ENCODE measurements at regions not wholly inside any gene's neighbourhood (a gene's known extent, or its start where the extent isn't known, plus 50 kb on each side); places are given as distances from the start of the nearest gene placed in this dataset.

DNA sequence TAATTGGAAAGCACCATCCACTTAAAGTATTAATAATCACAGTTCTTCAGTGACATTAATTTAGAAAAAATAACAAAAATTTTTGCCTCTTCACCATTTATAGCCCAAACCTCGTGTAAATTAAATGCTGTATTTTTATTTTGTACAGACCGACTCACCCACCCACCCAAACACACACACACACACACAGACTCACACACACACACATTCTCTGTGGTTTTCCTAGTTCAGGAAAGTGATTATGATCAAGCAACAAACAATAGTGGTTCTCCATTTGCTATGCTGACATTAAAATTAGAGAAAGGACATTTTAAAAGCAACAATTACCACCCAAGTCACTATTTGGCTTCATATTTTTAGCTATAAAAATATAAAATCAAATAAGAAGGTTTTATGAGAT, 112.5 kb upstream of the FLRT2 start:
- no peak for TF ChIP-seq TP53 (CRISPR knock-in tag; IDR thresholded peaks at IDR 0.05)
- TF ChIP-seq MAFK (IDR thresholded peaks at IDR 0.05; ENCODE audit: partially characterized antibody): no peak
- no peak for TF ChIP-seq RARB (CRISPR knock-in tag; IDR thresholded peaks at IDR 0.05)
- no peak for TF ChIP-seq CHD2 (IDR thresholded peaks at IDR 0.05; ENCODE audit: low read length, partially characterized antibody)
- no peak overlapping the region for H3K4me3 ChIP-seq
- no peaks in the 10 kb centered on the region for H3K9me3 ChIP-seq
- peak overlapping the region; percentile 15 to 76; a peak in 4 of 6 replicates for H3K27ac ChIP-seq
- peaks cover 34% of the 10 kb centered on the region for H3K4me1 ChIP-seq
- DNase-seq (ENCODE audit: low read depth in 1 of 2, low spot score in 1 of 2): no peak
- CTCF ChIA-PET: interaction anchor here (0.9 to 2.1 kb wide), 2 partner anchors 9 to 112 kb away, joined by 3 to 12 read pairs; partner anchors contain the start of gene FLRT2
- POLR2A ChIA-PET: interaction anchor here (1.5 kb wide), 1 partner anchor 111 kb away, joined by 4 read pairs; no protein-coding TSS in a partner anchor
- 33% methylated on average over 2 of the region's 2 CpGs for WGBS (ENCODE audit: missing lambda C conversion rate)
- FAIRE-seq: no peak
- H3K4me2 ChIP-seq: peak overlapping the region; percentile 85
- ATAC-seq: no peak

- ChIA-PET POLR2A (interaction anchor here (0.8 to 1.5 kb wide), 2 partner anchors 111 to 112 kb away, joined by 3 read pairs; partner anchors contain the start of gene FLRT2), CTCF (interaction anchor here (2.1 kb wide), 1 partner anchor 110 kb away, joined by 12 read pairs; the partner anchor contains the start of gene FLRT2)
- no peak for DNase-seq (ENCODE audit: low read depth in 1 of 2, low spot score in 1 of 2)
- H3K4me3 ChIP-seq: no peak overlapping the region
- no peak for ATAC-seq
- FAIRE-seq: no peak
- peaks cover 34% of the 10 kb centered on the region for H3K4me1 ChIP-seq
- no peak overlapping the region; a peak in 1 of 6 replicates for H3K27ac ChIP-seq
- 89% methylated on average over 1 of the region's 1 CpG for WGBS (ENCODE audit: missing lambda C conversion rate)
- H3K4me2 ChIP-seq: no peak overlapping the region
- H3K9me3 ChIP-seq: no peaks in the 10 kb centered on the region
- TF ChIP-seq ZSCAN20 (CRISPR knock-in tag; IDR thresholded peaks at IDR 0.05) (no peak), PBX3 (IDR thresholded peaks at IDR 0.05) (no peak), NFE2L2 (conservative IDR thresholded peaks at IDR 0.05; ENCODE audit: low read length) (no peak), BHLHE40 (IDR thresholded peaks at IDR 0.05; ENCODE audit: low read depth, low read length) (no peak), CEBPB (IDR thresholded peaks at IDR 0.05) (no peak)
- TF ChIP-seq, protein P1, sequence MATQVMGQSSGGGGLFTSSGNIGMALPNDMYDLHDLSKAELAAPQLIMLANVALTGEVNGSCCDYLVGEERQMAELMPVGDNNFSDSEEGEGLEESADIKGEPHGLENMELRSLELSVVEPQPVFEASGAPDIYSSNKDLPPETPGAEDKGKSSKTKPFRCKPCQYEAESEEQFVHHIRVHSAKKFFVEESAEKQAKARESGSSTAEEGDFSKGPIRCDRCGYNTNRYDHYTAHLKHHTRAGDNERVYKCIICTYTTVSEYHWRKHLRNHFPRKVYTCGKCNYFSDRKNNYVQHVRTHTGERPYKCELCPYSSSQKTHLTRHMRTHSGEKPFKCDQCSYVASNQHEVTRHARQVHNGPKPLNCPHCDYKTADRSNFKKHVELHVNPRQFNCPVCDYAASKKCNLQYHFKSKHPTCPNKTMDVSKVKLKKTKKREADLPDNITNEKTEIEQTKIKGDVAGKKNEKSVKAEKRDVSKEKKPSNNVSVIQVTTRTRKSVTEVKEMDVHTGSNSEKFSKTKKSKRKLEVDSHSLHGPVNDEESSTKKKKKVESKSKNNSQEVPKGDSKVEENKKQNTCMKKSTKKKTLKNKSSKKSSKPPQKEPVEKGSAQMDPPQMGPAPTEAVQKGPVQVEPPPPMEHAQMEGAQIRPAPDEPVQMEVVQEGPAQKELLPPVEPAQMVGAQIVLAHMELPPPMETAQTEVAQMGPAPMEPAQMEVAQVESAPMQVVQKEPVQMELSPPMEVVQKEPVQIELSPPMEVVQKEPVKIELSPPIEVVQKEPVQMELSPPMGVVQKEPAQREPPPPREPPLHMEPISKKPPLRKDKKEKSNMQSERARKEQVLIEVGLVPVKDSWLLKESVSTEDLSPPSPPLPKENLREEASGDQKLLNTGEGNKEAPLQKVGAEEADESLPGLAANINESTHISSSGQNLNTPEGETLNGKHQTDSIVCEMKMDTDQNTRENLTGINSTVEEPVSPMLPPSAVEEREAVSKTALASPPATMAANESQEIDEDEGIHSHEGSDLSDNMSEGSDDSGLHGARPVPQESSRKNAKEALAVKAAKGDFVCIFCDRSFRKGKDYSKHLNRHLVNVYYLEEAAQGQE (IDR thresholded peaks at IDR 0.05): no peak
- TF ChIP-seq, protein P2, sequence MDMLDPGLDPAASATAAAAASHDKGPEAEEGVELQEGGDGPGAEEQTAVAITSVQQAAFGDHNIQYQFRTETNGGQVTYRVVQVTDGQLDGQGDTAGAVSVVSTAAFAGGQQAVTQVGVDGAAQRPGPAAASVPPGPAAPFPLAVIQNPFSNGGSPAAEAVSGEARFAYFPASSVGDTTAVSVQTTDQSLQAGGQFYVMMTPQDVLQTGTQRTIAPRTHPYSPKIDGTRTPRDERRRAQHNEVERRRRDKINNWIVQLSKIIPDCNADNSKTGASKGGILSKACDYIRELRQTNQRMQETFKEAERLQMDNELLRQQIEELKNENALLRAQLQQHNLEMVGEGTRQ (IDR thresholded peaks at IDR 0.05): no peak
These were observed 111.2 kb upstream of the FLRT2 start for GRCh38 chr14:85418721-85419120.

DNA sequence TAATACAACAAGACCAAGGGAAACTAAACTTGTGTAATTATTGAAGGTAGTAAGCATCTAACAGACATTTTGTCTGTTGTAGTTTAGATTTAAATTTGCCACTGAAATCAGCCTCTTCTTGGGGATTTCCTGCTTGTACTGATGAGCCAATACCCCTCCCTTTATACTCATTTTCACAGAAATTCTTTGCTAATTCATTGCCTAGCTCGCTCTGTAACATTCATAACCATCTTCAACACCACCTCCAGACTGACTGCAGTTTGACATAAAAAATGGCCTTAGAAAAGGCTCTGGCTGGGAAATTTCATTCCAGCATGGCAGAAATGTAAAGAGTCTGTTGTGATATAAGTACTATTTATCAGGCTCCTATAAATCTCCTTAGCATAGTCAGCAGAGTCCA, 109.7 kb upstream of the FLRT2 start:
- WGBS (ENCODE audit: missing lambda C conversion rate): 97% methylated on average over 1 of the region's 1 CpG
- POLR2A ChIA-PET: no interaction called here

More for the DNA sequence above, 109.7 kb upstream of the FLRT2 start:
- TF ChIP-seq PBX3 (IDR thresholded peaks at IDR 0.05) (no peak), HOXB5 (CRISPR knock-in tag; IDR thresholded peaks at IDR 0.05) (no peak), MYC (IDR thresholded peaks at IDR 0.05; ENCODE audit: borderline replicate concordance, low read length) (no peak), POLR2AphosphoS2 (conservative IDR thresholded peaks at IDR 0.05; ENCODE audit: low read length) (no peak), ZC3H11A (IDR thresholded peaks at IDR 0.05) (no peak), KDM5A (IDR thresholded peaks at IDR 0.05) (no peak)
- TF ChIP-seq, protein P3, sequence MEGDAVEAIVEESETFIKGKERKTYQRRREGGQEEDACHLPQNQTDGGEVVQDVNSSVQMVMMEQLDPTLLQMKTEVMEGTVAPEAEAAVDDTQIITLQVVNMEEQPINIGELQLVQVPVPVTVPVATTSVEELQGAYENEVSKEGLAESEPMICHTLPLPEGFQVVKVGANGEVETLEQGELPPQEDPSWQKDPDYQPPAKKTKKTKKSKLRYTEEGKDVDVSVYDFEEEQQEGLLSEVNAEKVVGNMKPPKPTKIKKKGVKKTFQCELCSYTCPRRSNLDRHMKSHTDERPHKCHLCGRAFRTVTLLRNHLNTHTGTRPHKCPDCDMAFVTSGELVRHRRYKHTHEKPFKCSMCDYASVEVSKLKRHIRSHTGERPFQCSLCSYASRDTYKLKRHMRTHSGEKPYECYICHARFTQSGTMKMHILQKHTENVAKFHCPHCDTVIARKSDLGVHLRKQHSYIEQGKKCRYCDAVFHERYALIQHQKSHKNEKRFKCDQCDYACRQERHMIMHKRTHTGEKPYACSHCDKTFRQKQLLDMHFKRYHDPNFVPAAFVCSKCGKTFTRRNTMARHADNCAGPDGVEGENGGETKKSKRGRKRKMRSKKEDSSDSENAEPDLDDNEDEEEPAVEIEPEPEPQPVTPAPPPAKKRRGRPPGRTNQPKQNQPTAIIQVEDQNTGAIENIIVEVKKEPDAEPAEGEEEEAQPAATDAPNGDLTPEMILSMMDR (IDR thresholded peaks at IDR 0.05): no peak
- no peaks in the 10 kb centered on the region for H3K9me3 ChIP-seq
- H3K4me2 ChIP-seq: no peak overlapping the region
- H3K27ac ChIP-seq: no peak overlapping the region
- CTCF ChIA-PET: interaction anchor here (2.4 kb wide), 1 partner anchor 109 kb away, joined by 8 read pairs; the partner anchor contains the start of gene FLRT2
- ATAC-seq: no peak
- no peak overlapping the region for H3K4me3 ChIP-seq
- FAIRE-seq: no peak
- no peak for DNase-seq (ENCODE audit: low read depth in 1 of 2, low spot score in 1 of 2)
- peaks cover 30% of the 10 kb centered on the region for H3K4me1 ChIP-seq
